Liver (tissue), 8 donors: ENCODE measurements at regions not wholly inside any gene's neighbourhood (a gene's known extent, or its start where the extent isn't known, plus 50 kb on each side); places are given as distances from the start of the nearest gene placed in this dataset.

Experiments used
- DNase-seq: peaks from one replicate; pipeline ENCODE4 v3.0.0-alpha.2; 2017; ENCODE audit warnings: low spot score
- H3K27ac ChIP-seq, 2 donors: one replicate each; pipeline ENCODE4 v1.7.0; 2013; ENCODE audit warnings: inconsistent platforms in 2 of 2, low read length in 2 of 2, control low read depth in 1 of 2, low read depth in 1 of 2, mild to moderate bottlenecking in 1 of 2
- H3K27me3 ChIP-seq, 4 donors: one replicate each; pipeline versions ENCODE4 v1.6.1 to v1.7.0; 2013; ENCODE audit warnings: low read length in 3 of 4, inconsistent platforms in 1 of 4, mild to moderate bottlenecking in 1 of 4, moderate library complexity in 1 of 4; ENCODE audit not compliant: control insufficient read depth in 4 of 4, insufficient read depth in 4 of 4
- H3K36me3 ChIP-seq, 4 donors: one replicate each; pipeline versions ENCODE4 v1.6.1 to v1.7.0; 2013; ENCODE audit warnings: low read length in 3 of 4, mild to moderate bottlenecking in 3 of 4, low read depth in 1 of 4, moderate library complexity in 1 of 4; ENCODE audit not compliant: control insufficient read depth in 4 of 4, insufficient read depth in 3 of 4
- H3K4me1 ChIP-seq, 4 donors: one replicate each; pipeline versions ENCODE4 v1.6.1 to v1.7.0; 2013; ENCODE audit warnings: low read length in 3 of 4, mild to moderate bottlenecking in 3 of 4, moderate library complexity in 1 of 4; ENCODE audit not compliant: control insufficient read depth in 4 of 4, insufficient read depth in 4 of 4
- H3K4me3 ChIP-seq, 3 donors: one replicate each; pipeline versions ENCODE4 v1.6.1 to v1.7.0; 2013; ENCODE audit warnings: low read length in 3 of 3, control low read depth in 1 of 3, low read depth in 1 of 3, mild to moderate bottlenecking in 1 of 3
- H3K9ac ChIP-seq, 2 donors: one replicate each; pipeline ENCODE4 v1.7.0; 2013; ENCODE audit warnings: low read length in 2 of 2, mild to moderate bottlenecking in 2 of 2, moderate library complexity in 2 of 2, control low read depth in 1 of 2, low read depth in 1 of 2
- H3K9me3 ChIP-seq, 4 donors: one replicate each; pipeline versions ENCODE4 v1.6.1 to v1.7.0; 2013; ENCODE audit warnings: low read length in 3 of 4; ENCODE audit not compliant: control insufficient read depth in 4 of 4
- ATF3 ChIP-seq: IDR thresholded peaks from 2 replicates; pipeline ENCODE4 v1.6.1; 2016; ENCODE audit warnings: antibody characterized with exemption
- EGR1 ChIP-seq, 2 donors: IDR thresholded peaks; 2 replicates each; pipeline ENCODE4 v1.6.1; 2016 to 2018; ENCODE audit warnings: antibody characterized with exemption in 2 of 2, low read depth in 2 of 2
- FOXA1 ChIP-seq: IDR thresholded peaks from 2 replicates; pipeline ENCODE4 v1.6.1; 2016; ENCODE audit warnings: antibody characterized with exemption
- GABPA ChIP-seq, 2 donors: IDR thresholded peaks in 1 of 2; conservative IDR thresholded peaks in 1 of 2; 2 replicates each; pipeline ENCODE4 v1.6.1; 2016; ENCODE audit warnings: antibody characterized with exemption in 2 of 2, mild to moderate bottlenecking in 1 of 2, moderate library complexity in 1 of 2
- HNF4A ChIP-seq, 2 donors: conservative IDR thresholded peaks; 2 replicates each; pipeline ENCODE4 v1.6.1; 2016; ENCODE audit warnings: antibody characterized with exemption in 2 of 2, mild to moderate bottlenecking in 2 of 2
- JUND ChIP-seq, 2 donors: IDR thresholded peaks; 2 replicates each; pipeline ENCODE4 v1.6.1; 2016; ENCODE audit warnings: antibody characterized with exemption in 2 of 2
- NR2F2 ChIP-seq: IDR thresholded peaks from 2 replicates; pipeline ENCODE4 v1.6.1; 2016; ENCODE audit warnings: antibody characterized with exemption
- RAD21 ChIP-seq, 2 donors: IDR thresholded peaks; 2 replicates each; pipeline ENCODE4 v1.6.1; 2016; ENCODE audit warnings: antibody characterized with exemption in 2 of 2, mild to moderate bottlenecking in 2 of 2
- RXRA ChIP-seq, 2 donors: IDR thresholded peaks; 2 replicates each; pipeline ENCODE4 v1.6.1; 2017 to 2018; ENCODE audit warnings: antibody characterized with exemption in 2 of 2, mild to moderate bottlenecking in 1 of 2
- SP1 ChIP-seq: IDR thresholded peaks from 2 replicates; pipeline ENCODE4 v1.6.1; 2018; ENCODE audit warnings: antibody characterized with exemption, mild to moderate bottlenecking
- TAF1 ChIP-seq: conservative IDR thresholded peaks from 2 replicates; pipeline ENCODE4 v1.6.1; 2016; ENCODE audit warnings: antibody characterized with exemption, mild to moderate bottlenecking
- WGBS: extraction: QIAGEN DNeasy Blood & Tissue Kit; methylation state at CpG from one replicate; pipeline ENCODE4 v1.1.7; 2013; 5-methylcytosine and 5-hydroxymethylcytosine counted together
- TF ChIP-seq, protein P1 (sequence below): IDR thresholded peaks from 2 replicates; pipeline ENCODE4 v1.6.1; 2016; ENCODE audit warnings: antibody characterized with exemption
- TF ChIP-seq, protein P2 (sequence below): IDR thresholded peaks from 2 replicates; pipeline ENCODE4 v1.6.1; 2016; ENCODE audit warnings: antibody characterized with exemption
- TF ChIP-seq, protein P3 (sequence below): fragments of 150-350 bp; IDR thresholded peaks from 2 replicates; pipeline ENCODE4 v1.5.1; 2017; ENCODE audit warnings: improper control_type of control experiment, low read depth, low read length; ENCODE audit not compliant: missing input control
- donor health status: healthy.
- donor health status: healthy.
- donor health status: healthy.
- donor health status: healthy.
- donor health status: healthy.

DNA sequence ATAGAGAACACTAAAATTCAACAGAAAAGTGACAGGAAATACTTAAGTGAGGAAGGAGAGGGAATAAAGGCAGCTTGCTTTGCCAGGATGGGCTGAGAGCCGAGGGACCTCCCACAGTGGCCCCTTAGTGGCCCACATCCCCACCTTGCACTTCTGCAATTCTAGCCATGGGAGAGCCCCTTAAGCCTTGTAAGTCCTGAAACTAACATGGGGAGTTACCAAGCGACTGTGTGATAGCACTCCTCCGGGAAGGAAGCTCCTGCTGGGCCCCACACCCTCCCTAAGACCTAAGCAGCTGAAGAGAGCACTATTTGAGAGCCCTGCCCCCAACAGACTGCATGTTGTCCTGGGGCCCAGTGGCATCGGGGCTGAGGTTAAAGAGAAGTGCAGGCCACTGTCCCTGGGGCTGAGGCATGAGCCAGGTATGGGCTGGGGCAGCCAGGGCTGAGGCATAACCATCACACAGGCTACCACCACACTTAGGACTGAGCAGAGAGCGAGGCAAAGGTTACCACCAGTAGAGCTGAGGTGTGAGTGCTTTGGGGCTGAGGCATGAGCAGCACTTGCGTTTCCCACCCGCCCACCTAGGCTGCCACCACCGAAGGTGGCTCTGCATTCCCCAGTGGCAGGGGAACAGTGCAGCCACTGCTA, 301.8 kb upstream of the TRPC7 start:
- Histone ChIP-seq H3K4me3 (no peak overlapping the region), H3K9me3 (no peaks in the 10 kb centered on the region), H3K27ac (no peak overlapping the region), H3K36me3 (no peaks in the 10 kb centered on the region), H3K9ac (no peak overlapping the region), H3K27me3 (peaks cover 0 to 5% (median 0%) of the 10 kb centered on the region in 4 donors), H3K4me1 (no peaks in the 10 kb centered on the region)
- DNase-seq, result no peak
- 46% methylated on average over 8 of the region's 8 CpGs for WGBS
- TF ChIP-seq GABPA (IDR thresholded peaks at IDR 0.05 in 1 of 2, conservative IDR thresholded peaks at IDR 0.05 in 1 of 2) (no peak), RAD21 (IDR thresholded peaks at IDR 0.05) (no peak)
- TF ChIP-seq, protein P1, sequence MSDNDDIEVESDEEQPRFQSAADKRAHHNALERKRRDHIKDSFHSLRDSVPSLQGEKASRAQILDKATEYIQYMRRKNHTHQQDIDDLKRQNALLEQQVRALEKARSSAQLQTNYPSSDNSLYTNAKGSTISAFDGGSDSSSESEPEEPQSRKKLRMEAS, result no peak

GRCh38 chr5:136665331-136665730, 300.0 kb upstream of the TRPC7 start:
- no peaks in the 10 kb centered on the region for H3K36me3 ChIP-seq
- no peak overlapping the region for H3K9ac ChIP-seq
- H3K9me3 ChIP-seq, result no peaks in the 10 kb centered on the region
- no peak for DNase-seq
- WGBS, result 36% methylated on average over 1 of the region's 1 CpG
- H3K27ac ChIP-seq, result no peak overlapping the region
- peaks cover 0 to 8% (median 0%) of the 10 kb centered on the region in 4 donors for H3K27me3 ChIP-seq
- H3K4me3 ChIP-seq, result no peak overlapping the region
- H3K4me1 ChIP-seq, result no peaks in the 10 kb centered on the region
- TF ChIP-seq TAF1 (no peak), HNF4A (conservative IDR thresholded peaks at IDR 0.05) (no peak), SP1 (no peak), GABPA (IDR thresholded peaks at IDR 0.05 in 1 of 2, conservative IDR thresholded peaks at IDR 0.05 in 1 of 2) (no peak), ATF3 (no peak), EGR1 (IDR thresholded peaks at IDR 0.05; ENCODE audit: low read depth in 2 of 2) (no peak), RXRA (IDR thresholded peaks at IDR 0.05) (no peak), NR2F2 (no peak)
- TF ChIP-seq, protein P2, sequence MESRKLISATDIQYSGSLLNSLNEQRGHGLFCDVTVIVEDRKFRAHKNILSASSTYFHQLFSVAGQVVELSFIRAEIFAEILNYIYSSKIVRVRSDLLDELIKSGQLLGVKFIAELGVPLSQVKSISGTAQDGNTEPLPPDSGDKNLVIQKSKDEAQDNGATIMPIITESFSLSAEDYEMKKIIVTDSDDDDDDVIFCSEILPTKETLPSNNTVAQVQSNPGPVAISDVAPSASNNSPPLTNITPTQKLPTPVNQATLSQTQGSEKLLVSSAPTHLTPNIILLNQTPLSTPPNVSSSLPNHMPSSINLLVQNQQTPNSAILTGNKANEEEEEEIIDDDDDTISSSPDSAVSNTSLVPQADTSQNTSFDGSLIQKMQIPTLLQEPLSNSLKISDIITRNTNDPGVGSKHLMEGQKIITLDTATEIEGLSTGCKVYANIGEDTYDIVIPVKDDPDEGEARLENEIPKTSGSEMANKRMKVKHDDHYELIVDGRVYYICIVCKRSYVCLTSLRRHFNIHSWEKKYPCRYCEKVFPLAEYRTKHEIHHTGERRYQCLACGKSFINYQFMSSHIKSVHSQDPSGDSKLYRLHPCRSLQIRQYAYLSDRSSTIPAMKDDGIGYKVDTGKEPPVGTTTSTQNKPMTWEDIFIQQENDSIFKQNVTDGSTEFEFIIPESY, result no peak
- TF ChIP-seq, protein P1, result no peak
- TF ChIP-seq, protein P3, sequence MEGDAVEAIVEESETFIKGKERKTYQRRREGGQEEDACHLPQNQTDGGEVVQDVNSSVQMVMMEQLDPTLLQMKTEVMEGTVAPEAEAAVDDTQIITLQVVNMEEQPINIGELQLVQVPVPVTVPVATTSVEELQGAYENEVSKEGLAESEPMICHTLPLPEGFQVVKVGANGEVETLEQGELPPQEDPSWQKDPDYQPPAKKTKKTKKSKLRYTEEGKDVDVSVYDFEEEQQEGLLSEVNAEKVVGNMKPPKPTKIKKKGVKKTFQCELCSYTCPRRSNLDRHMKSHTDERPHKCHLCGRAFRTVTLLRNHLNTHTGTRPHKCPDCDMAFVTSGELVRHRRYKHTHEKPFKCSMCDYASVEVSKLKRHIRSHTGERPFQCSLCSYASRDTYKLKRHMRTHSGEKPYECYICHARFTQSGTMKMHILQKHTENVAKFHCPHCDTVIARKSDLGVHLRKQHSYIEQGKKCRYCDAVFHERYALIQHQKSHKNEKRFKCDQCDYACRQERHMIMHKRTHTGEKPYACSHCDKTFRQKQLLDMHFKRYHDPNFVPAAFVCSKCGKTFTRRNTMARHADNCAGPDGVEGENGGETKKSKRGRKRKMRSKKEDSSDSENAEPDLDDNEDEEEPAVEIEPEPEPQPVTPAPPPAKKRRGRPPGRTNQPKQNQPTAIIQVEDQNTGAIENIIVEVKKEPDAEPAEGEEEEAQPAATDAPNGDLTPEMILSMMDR, result no peak

DNA sequence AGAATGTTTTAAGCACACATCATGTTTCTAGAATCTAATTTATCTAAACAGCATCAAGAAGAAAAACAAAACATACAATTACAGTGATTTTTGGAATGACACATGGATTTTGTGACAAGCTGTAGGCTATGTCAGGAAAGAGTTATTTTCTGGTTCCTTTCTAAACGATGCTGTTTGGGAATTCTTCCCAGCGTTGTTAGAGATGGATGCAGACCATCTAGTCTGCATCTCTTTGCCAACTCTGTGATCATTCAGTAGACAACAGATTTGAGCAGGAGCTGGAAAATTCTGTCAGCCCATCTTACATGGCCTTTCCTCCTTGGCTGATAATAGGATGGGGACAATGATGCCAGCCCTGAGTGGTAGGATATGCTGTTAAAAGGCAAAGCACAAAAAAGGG, 295.7 kb upstream of the TRPC7 start:
- H3K9ac ChIP-seq, result no peak overlapping the region
- no peak for DNase-seq
- peaks cover 0 to 8% (median 0%) of the 10 kb centered on the region in 4 donors for H3K27me3 ChIP-seq
- no peaks in the 10 kb centered on the region for H3K4me1 ChIP-seq
- H3K9me3 ChIP-seq, result no peaks in the 10 kb centered on the region
- no peak overlapping the region for H3K27ac ChIP-seq
- 73% methylated on average over 2 of the region's 2 CpGs for WGBS
- H3K4me3 ChIP-seq, result no peak overlapping the region
- no peaks in the 10 kb centered on the region for H3K36me3 ChIP-seq
- TF ChIP-seq FOXA1, result no peak
- TF ChIP-seq TAF1, result no peak
- no peak for TF ChIP-seq ATF3
- no peak for TF ChIP-seq RXRA (IDR thresholded peaks at IDR 0.05)
- TF ChIP-seq GABPA (IDR thresholded peaks at IDR 0.05 in 1 of 2, conservative IDR thresholded peaks at IDR 0.05 in 1 of 2), result no peak
- TF ChIP-seq, protein P1, result no peak
- TF ChIP-seq, protein P3, result no peak
- TF ChIP-seq JUND (IDR thresholded peaks at IDR 0.05), result no peak
